ENCODE measurements at regions not wholly inside any gene's neighbourhood (a gene's known extent, or its start where the extent isn't known, plus 50 kb on each side); places are given as distances from the start of the nearest gene placed in this dataset.

GRCh38 chr3:59101231-59101736 is 51.5 kb upstream of the CFAP20DC start:
- no TSS peak for BruUV-seq (replicated peaks)
- DNase-seq (ENCODE audit: low read depth, low spot score) (no peak), ATAC-seq (no peak), FAIRE-seq (no peak)
- intact Hi-C loops (cut with micrococcal nuclease; ENCODE audit: unreplicated experiment): no loop called here
- Histone ChIP-seq H3K9ac (ENCODE audit: control insufficient read depth, insufficient read depth, low read length) (no peak overlapping the region), H3K4me3 (no peak overlapping the region), H3K4me1 (ENCODE audit: control insufficient read depth, insufficient read depth, low read length) (no peaks in the 10 kb centered on the region), H3K27me3 (replicated peaks in 1 of 2; ENCODE audit: control insufficient read depth in 2 of 2, insufficient read depth in 2 of 2, low read length in 1 of 2) (no peaks in the 10 kb centered on the region), H3K27ac (ENCODE audit: control insufficient read depth, insufficient read depth) (no peak overlapping the region), H3K9me3 (replicated peaks; ENCODE audit: control insufficient read depth, insufficient read depth, low read length) (no peaks in the 10 kb centered on the region), H2AFZ (ENCODE audit: control insufficient read depth, low read depth, low read length) (no peak overlapping the region), H3K79me2 (ENCODE audit: control insufficient read depth, insufficient read depth, low read length) (no peaks in the 10 kb centered on the region), H3K4me2 (ENCODE audit: control insufficient read depth, insufficient read depth) (no peak overlapping the region), H3K36me3 (ENCODE audit: control insufficient read depth in 2 of 2, insufficient read depth in 2 of 2, low read length in 1 of 2) (no peaks in the 10 kb centered on the region), H4K20me1 (ENCODE audit: control insufficient read depth, insufficient read depth) (no peaks in the 10 kb centered on the region)
- ChIA-PET RAD21 (ENCODE audit: unreplicated experiment) (no interaction called here), CTCF (interaction anchor here (1.3 kb wide), 1 partner anchor 12 kb away, joined by 3 read pairs; no protein-coding TSS in a partner anchor), POLR2A (no interaction called here), SMC1A (ENCODE audit: uncharacterized antibody, unreplicated experiment) (interaction anchor here (1.1 to 1.2 kb wide), 2 partner anchors 10 to 16 kb away, joined by 3 to 7 read pairs; no protein-coding TSS in a partner anchor)
- in situ Hi-C loops (cut with MboI): no loop called here
- WGBS (ENCODE audit: insufficient coverage, insufficient replicate concordance, low lambda C conversion rate, missing lambda C conversion rate): 60% methylated on average over 4 of the region's 4 CpGs
- TF ChIP-seq HDAC2 (IDR thresholded peaks at IDR 0.05): no peak
- TF ChIP-seq ZBED1 (IDR thresholded peaks at IDR 0.05; ENCODE audit: borderline replicate concordance): no peak
- no peak for TF ChIP-seq CTCF (IDR thresholded peaks at IDR 0.05 in 2 of 3, conservative IDR thresholded peaks at IDR 0.05 in 1 of 3; ENCODE audit: control insufficient read depth in 2 of 3, extremely low read depth in 1 of 3, insufficient read depth in 1 of 3, low read depth in 3 of 3, low read length in 3 of 3)
- no peak for TF ChIP-seq CREB1 (IDR thresholded peaks at IDR 0.05; ENCODE audit: low read depth)
- TF ChIP-seq PAX5 (IDR thresholded peaks at IDR 0.05; ENCODE audit: borderline replicate concordance, low read depth, low read length): no peak
- no peak for TF ChIP-seq SIX5 (IDR thresholded peaks at IDR 0.05; ENCODE audit: low read depth, low read length, severe bottlenecking)
- no peak for TF ChIP-seq PRDM15 (CRISPR knock-in tag; IDR thresholded peaks at IDR 0.05)
- no peak for TF ChIP-seq ZZZ3 (IDR thresholded peaks at IDR 0.05; ENCODE audit: control insufficient read depth, insufficient read length, low read depth)
- TF ChIP-seq, protein P1, sequence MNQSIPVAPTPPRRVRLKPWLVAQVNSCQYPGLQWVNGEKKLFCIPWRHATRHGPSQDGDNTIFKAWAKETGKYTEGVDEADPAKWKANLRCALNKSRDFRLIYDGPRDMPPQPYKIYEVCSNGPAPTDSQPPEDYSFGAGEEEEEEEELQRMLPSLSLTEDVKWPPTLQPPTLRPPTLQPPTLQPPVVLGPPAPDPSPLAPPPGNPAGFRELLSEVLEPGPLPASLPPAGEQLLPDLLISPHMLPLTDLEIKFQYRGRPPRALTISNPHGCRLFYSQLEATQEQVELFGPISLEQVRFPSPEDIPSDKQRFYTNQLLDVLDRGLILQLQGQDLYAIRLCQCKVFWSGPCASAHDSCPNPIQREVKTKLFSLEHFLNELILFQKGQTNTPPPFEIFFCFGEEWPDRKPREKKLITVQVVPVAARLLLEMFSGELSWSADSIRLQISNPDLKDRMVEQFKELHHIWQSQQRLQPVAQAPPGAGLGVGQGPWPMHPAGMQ (IDR thresholded peaks at IDR 0.05; ENCODE audit: borderline replicate concordance): no peak
- TF ChIP-seq RCOR1 (conservative IDR thresholded peaks at IDR 0.05; ENCODE audit: low read depth, low read length): no peak
- TF ChIP-seq NR2F1 (conservative IDR thresholded peaks at IDR 0.05): no peak
